ENCODE measurements at regions not wholly inside any gene's neighbourhood (a gene's known extent, or its start where the extent isn't known, plus 50 kb on each side); places are given as distances from the start of the nearest gene placed in this dataset.

- TF ChIP-seq SMC3 (conservative IDR thresholded peaks at IDR 0.05; ENCODE audit: poor library complexity) (no peak), POLR2AphosphoS5 (IDR thresholded peaks at IDR 0.05) (peak; percentile 75), REST (IDR thresholded peaks at IDR 0.05; ENCODE audit: borderline replicate concordance) (no peak), CTCF (IDR thresholded peaks at IDR 0.05; ENCODE audit: poor library complexity, severe bottlenecking) (no peak), TAF1 (IDR thresholded peaks at IDR 0.05; ENCODE audit: low read depth) (no peak), EZH2 (IDR thresholded peaks at IDR 0.05; ENCODE audit: borderline replicate concordance, insufficient read depth, low read length, poor library complexity, severe bottlenecking) (no peak)
Observed at GRCh38 chr6:96410467-96410866, 111.1 kb upstream of the UFL1 start.

Measured in neural cell (in vitro differentiated cells).